Sigmoid colon (tissue), 6 donors: ENCODE measurements at regions not wholly inside any gene's neighbourhood (a gene's known extent, or its start where the extent isn't known, plus 50 kb on each side); places are given as distances from the start of the nearest gene placed in this dataset.
A peak's percentile ranks its signal among the peaks of the same experiment; 100 is the strongest.

Experiments used
- DNase-seq: peaks from one replicate; pipeline ENCODE4 v3.0.0-alpha.2; 2019
- H3K27ac ChIP-seq, 4 donors: fragments of 200-600 bp; sonication (generic); one replicate each; pipeline ENCODE4 v1.5.1; 2016 to 2019; ENCODE audit warnings: mild to moderate bottlenecking in 1 of 4
- H3K27me3 ChIP-seq, 3 donors: fragments of 200-600 bp; sonication (generic); one replicate each; pipeline ENCODE4 v1.5.1; 2019; ENCODE audit warnings: mild to moderate bottlenecking in 1 of 3
- H3K36me3 ChIP-seq, 4 donors: fragments of 200-600 bp; sonication (generic); one replicate each; pipeline ENCODE4 v1.5.1; 2016 to 2019
- H3K4me1 ChIP-seq, 4 donors: fragments of 200-600 bp; sonication (generic); one replicate each; pipeline ENCODE4 v1.5.1; 2017 to 2019
- H3K4me3 ChIP-seq, 4 donors: fragments of 200-600 bp; sonication (generic); one replicate each; pipeline ENCODE4 v1.5.1; 2017 to 2019; ENCODE audit warnings: mild to moderate bottlenecking in 2 of 4, moderate library complexity in 1 of 4
- H3K9me3 ChIP-seq, 4 donors: fragments of 200-600 bp in 3 of 4; sonication (generic) in 3 of 4; one replicate each; pipeline versions ENCODE4 v1.5.1 to v1.6.1; 2013 to 2019
- EP300 ChIP-seq, 4 donors: sonication (generic); formaldehyde crosslinking; IDR thresholded peaks; one replicate each; pipeline ENCODE4 v1.6.1; 2017; ENCODE audit warnings: antibody characterized with exemption in 4 of 4
- POLR2A ChIP-seq, 2 donors: fragments of 450-650 bp; IDR thresholded peaks; one replicate each; pipeline ENCODE4 v1.6.1; 2016; ENCODE audit warnings: antibody characterized with exemption in 2 of 2, mild to moderate bottlenecking in 2 of 2, moderate library complexity in 2 of 2
- POLR2AphosphoS5 ChIP-seq, 4 donors: sonication (generic); formaldehyde crosslinking; IDR thresholded peaks; one replicate each; pipeline ENCODE4 v1.6.1; 2017; ENCODE audit warnings: antibody characterized with exemption in 4 of 4
- WGBS, 2 donors: extraction: QIAGEN DNeasy Blood & Tissue Kit; methylation state at CpG; one replicate each; pipeline ENCODE4 v1.1.7; 2013; 5-methylcytosine and 5-hydroxymethylcytosine counted together
- intact Hi-C: fragments of 100-400 bp; cut with DNase I; formaldehyde crosslinking; loops from one replicate; pipeline ENCODE4 v1.15.1; 2023
- TF ChIP-seq, protein P1 (sequence below), 4 experiments: fragments of 450-650 bp in 3 of 4; fragments of 200-600 bp in 1 of 4; IDR thresholded peaks; one replicate each; pipeline ENCODE4 v1.5.1; 2016 to 2019; ENCODE audit warnings: antibody characterized with exemption in 4 of 4, mild to moderate bottlenecking in 3 of 4, moderate library complexity in 2 of 4
- donor health status: healthy with polysubstance abuse.
- donor health status: healthy.

DNA sequence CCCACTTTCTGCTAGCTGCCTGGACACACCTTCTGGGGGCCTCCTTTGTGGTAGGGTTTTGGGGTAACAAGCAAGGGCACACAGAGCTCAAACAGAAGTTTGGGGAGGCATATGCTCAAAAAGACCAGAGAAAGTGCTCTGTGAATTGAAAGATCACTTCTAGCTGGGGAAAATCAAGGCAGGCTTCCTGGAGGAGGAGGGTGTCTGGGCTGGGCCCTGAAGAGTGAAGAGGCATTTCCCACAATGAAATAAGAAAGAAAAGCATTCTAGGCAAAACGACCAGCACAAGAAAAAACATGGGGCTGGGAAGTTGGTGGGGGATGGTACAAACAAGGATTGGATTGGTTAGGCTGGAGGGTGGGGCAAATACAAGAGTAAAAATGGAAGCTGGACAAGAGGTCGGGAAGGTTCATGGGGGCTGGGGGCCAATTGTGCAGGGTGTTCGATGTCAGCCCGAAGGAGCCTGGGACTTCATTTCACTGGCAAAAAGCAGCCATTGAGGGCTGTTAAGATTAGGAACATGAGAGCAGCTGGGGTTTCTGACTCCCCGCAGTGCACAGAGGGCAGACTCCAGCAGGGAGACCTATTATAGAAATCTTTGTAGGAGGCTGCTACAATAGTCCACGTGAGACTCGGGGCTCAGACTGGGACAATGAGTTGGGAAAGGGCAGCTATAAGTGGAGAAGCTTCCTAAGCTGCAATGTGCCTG lies 51.5 kb upstream of the CMKLR1 start:
- no peak overlapping the region for H3K4me3 ChIP-seq
- TF ChIP-seq POLR2A (IDR thresholded peaks at IDR 0.05) = no peak
- no peak for TF ChIP-seq POLR2AphosphoS5 (IDR thresholded peaks at IDR 0.05)
- TF ChIP-seq, protein P1, sequence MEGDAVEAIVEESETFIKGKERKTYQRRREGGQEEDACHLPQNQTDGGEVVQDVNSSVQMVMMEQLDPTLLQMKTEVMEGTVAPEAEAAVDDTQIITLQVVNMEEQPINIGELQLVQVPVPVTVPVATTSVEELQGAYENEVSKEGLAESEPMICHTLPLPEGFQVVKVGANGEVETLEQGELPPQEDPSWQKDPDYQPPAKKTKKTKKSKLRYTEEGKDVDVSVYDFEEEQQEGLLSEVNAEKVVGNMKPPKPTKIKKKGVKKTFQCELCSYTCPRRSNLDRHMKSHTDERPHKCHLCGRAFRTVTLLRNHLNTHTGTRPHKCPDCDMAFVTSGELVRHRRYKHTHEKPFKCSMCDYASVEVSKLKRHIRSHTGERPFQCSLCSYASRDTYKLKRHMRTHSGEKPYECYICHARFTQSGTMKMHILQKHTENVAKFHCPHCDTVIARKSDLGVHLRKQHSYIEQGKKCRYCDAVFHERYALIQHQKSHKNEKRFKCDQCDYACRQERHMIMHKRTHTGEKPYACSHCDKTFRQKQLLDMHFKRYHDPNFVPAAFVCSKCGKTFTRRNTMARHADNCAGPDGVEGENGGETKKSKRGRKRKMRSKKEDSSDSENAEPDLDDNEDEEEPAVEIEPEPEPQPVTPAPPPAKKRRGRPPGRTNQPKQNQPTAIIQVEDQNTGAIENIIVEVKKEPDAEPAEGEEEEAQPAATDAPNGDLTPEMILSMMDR (IDR thresholded peaks at IDR 0.05) = no peak
- no peak for TF ChIP-seq EP300 (IDR thresholded peaks at IDR 0.05)
- H3K36me3 ChIP-seq = no peaks in the 10 kb centered on the region
- H3K27me3 ChIP-seq = no peaks in the 10 kb centered on the region
- 37 to 47% methylated on average over 7 of the region's 7 CpGs for WGBS, 2 donors
- H3K27ac ChIP-seq = no peak overlapping the region
- DNase-seq = peak; percentile 65
- intact Hi-C loops = no loop called here
- no peaks in the 10 kb centered on the region for H3K9me3 ChIP-seq
- peaks cover 0 to 16% (median 15%) of the 10 kb centered on the region in 4 donors for H3K4me1 ChIP-seq

DNA sequence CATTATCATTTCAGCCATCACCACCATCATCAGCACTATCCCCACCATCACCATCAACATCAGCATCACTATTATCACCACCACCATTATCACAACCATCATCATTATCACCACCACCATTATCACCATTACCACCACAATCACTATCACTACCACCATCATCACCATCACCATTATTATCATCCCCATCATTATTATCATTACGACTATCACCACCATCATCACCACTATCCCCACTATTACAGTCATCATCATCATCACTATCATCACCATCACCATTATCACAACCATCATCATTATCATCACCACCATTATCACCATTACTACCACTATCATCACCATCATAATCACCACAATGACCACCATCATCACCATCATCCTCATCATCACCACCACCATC lies 50.4 kb upstream of the CMKLR1 start:
- Histone ChIP-seq H3K9me3 (no peaks in the 10 kb centered on the region), H3K4me3 (no peak overlapping the region), H3K36me3 (no peaks in the 10 kb centered on the region), H3K27me3 (no peaks in the 10 kb centered on the region), H3K4me1 (peaks cover 0 to 10% (median 10%) of the 10 kb centered on the region in 4 donors), H3K27ac (no peak overlapping the region)
- intact Hi-C loops = no loop called here
- TF ChIP-seq EP300 (IDR thresholded peaks at IDR 0.05) (no peak), POLR2A (IDR thresholded peaks at IDR 0.05) (no peak), POLR2AphosphoS5 (IDR thresholded peaks at IDR 0.05) (no peak)
- TF ChIP-seq, protein P1 (IDR thresholded peaks at IDR 0.05) = no peak
- 92 to 94% methylated on average over 1 of the region's 1 CpG for WGBS, 2 donors
- no peak for DNase-seq
